Activated CD4-positive, alpha-beta memory T cell treated with anti-CD3 and anti-CD28 coated beads, Interleukin-2, amount 10 ng/mL, durations not matched to agents 7 days and 5 days (primary cell): ENCODE measurements at regions not wholly inside any gene's neighbourhood (a gene's known extent, or its start where the extent isn't known, plus 50 kb on each side); places are given as distances from the start of the nearest gene placed in this dataset.
"Not testable (repeated sequence)": the region's sequence is repeated elsewhere in the genome, so short reads cannot be mapped to it uniquely, and the experiment has no call there.

ENCODE experiments used
- CTCF ChIA-PET: fragments of 350-600 bp; sonication (Branson Sonifier 250); formaldehyde crosslinking; loops from one replicate; lab custom pipeline; 2021; ENCODE audit warnings: antibody characterized with exemption, inconsistent platforms; lab: Charles Lee
- POLR2A ChIA-PET: fragments of 350-600 bp; sonication (Branson Sonifier 250); formaldehyde crosslinking; loops from one replicate; lab custom pipeline; 2021; ENCODE audit warnings: antibody characterized with exemption; lab: Charles Lee
- DNase-seq: peaks from one replicate; pipeline ENCODE4 v3.0.0-alpha.2; 2020
- H3K27ac Mint-ChIP-seq: one replicate; pipeline ENCODE4 v1.8.0; 2021; ENCODE audit warnings: mild to moderate bottlenecking, mixed read lengths
- H3K27me3 Mint-ChIP-seq: one replicate; pipeline ENCODE4 v1.8.0; 2021; ENCODE audit warnings: mixed read lengths
- H3K36me3 Mint-ChIP-seq: one replicate; pipeline ENCODE4 v1.8.0; 2021; ENCODE audit warnings: low read depth, mixed read lengths
- H3K4me1 Mint-ChIP-seq: one replicate; pipeline ENCODE4 v1.8.0; 2021; ENCODE audit warnings: mixed read lengths
- H3K4me3 Mint-ChIP-seq: one replicate; pipeline ENCODE4 v1.8.0; 2021; ENCODE audit warnings: mild to moderate bottlenecking, mixed read lengths
- H3K9me3 Mint-ChIP-seq: one replicate; pipeline ENCODE4 v1.8.0; 2021; ENCODE audit warnings: mixed read lengths

- Mint-ChIP-seq H3K27me3 (peaks cover 20% of the 10 kb centered on the region), H3K4me3 (no peak overlapping the region), H3K36me3 (no peaks in the 10 kb centered on the region), H3K9me3 (no peaks in the 10 kb centered on the region), H3K27ac (no peak overlapping the region), H3K4me1 (peaks cover 6% of the 10 kb centered on the region)
- POLR2A ChIA-PET: no interaction called here
- CTCF ChIA-PET: no interaction called here
- DNase-seq: no peak
Observed at GRCh38 chr2:166381-166780, 97.5 kb downstream of the SH3YL1 start.

- no peaks in the 10 kb centered on the region for H3K9me3 Mint-ChIP-seq
- H3K4me3 Mint-ChIP-seq: no peak overlapping the region
- no peaks in the 10 kb centered on the region for H3K36me3 Mint-ChIP-seq
- H3K27ac Mint-ChIP-seq: no peak overlapping the region
- peaks cover 6% of the 10 kb centered on the region for H3K4me1 Mint-ChIP-seq
- ChIA-PET CTCF (no interaction called here), POLR2A (no interaction called here)
- DNase-seq: no peak
- peaks cover 23% of the 10 kb centered on the region for H3K27me3 Mint-ChIP-seq
Observed at GRCh38 chr2:165530-165929, 98.3 kb downstream of the SH3YL1 start.

GRCh38 chr2:162473-163382, 101.1 kb downstream of the SH3YL1 start:
- Mint-ChIP-seq H3K36me3 (no peaks in the 10 kb centered on the region), H3K4me3 (no peak overlapping the region), H3K4me1 (peaks cover 6% of the 10 kb centered on the region), H3K9me3 (no peaks in the 10 kb centered on the region), H3K27ac (no peak overlapping the region), H3K27me3 (peaks cover 22% of the 10 kb centered on the region)
- ChIA-PET CTCF (no interaction called here), POLR2A (no interaction called here)
- no peak for DNase-seq

GRCh38 chr2:161729-162128, 102.1 kb downstream of the SH3YL1 start:
- Mint-ChIP-seq H3K27me3 (peaks cover 19% of the 10 kb centered on the region), H3K9me3 (no peaks in the 10 kb centered on the region), H3K4me1 (peaks cover 6% of the 10 kb centered on the region), H3K36me3 (no peaks in the 10 kb centered on the region), H3K27ac (no peak overlapping the region), H3K4me3 (no peak overlapping the region)
- no peak for DNase-seq
- ChIA-PET CTCF (no interaction called here), POLR2A (no interaction called here)

GRCh38 chr2:151553-152334, 105.4 kb upstream of the FAM110C start:
- Mint-ChIP-seq H3K27ac (no peak overlapping the region), H3K9me3 (no peaks in the 10 kb centered on the region), H3K27me3 (peaks cover 12% of the 10 kb centered on the region), H3K4me1 (no peaks in the 10 kb centered on the region), H3K36me3 (no peaks in the 10 kb centered on the region), H3K4me3 (no peak overlapping the region)
- ChIA-PET POLR2A (no interaction called here), CTCF (no interaction called here)
- DNase-seq: no peak

- DNase-seq: no peak
- Mint-ChIP-seq H3K9me3 (no peaks in the 10 kb centered on the region), H3K27ac (no peak overlapping the region), H3K4me1 (no peaks in the 10 kb centered on the region), H3K27me3 (peaks cover 19% of the 10 kb centered on the region), H3K4me3 (no peak overlapping the region), H3K36me3 (no peaks in the 10 kb centered on the region)
- ChIA-PET POLR2A (no interaction called here), CTCF (no interaction called here)
Observed at GRCh38 chr2:145407-145806, 99.1 kb upstream of the FAM110C start.

GRCh38 chr2:141611-142010, 95.3 kb upstream of the FAM110C start:
- POLR2A ChIA-PET: no interaction called here
- CTCF ChIA-PET: interaction anchor here (0.7 to 3.1 kb wide), 3 partner anchors 21 to 124 kb away, joined by 3 to 20 read pairs (median 5); no protein-coding TSS in a partner anchor
- no peak overlapping the region for H3K27ac Mint-ChIP-seq
- H3K27me3 Mint-ChIP-seq: peaks cover 29% of the 10 kb centered on the region
- H3K36me3 Mint-ChIP-seq: no peaks in the 10 kb centered on the region
- H3K9me3 Mint-ChIP-seq: no peaks in the 10 kb centered on the region
- no peaks in the 10 kb centered on the region for H3K4me1 Mint-ChIP-seq
- DNase-seq: no peak
- no peak overlapping the region for H3K4me3 Mint-ChIP-seq

- peaks cover 30% of the 10 kb centered on the region for H3K27me3 Mint-ChIP-seq
- no peaks in the 10 kb centered on the region for H3K4me1 Mint-ChIP-seq
- no peak overlapping the region for H3K27ac Mint-ChIP-seq
- no peak for DNase-seq
- H3K9me3 Mint-ChIP-seq: no peaks in the 10 kb centered on the region
- no peak overlapping the region for H3K4me3 Mint-ChIP-seq
- no peaks in the 10 kb centered on the region for H3K36me3 Mint-ChIP-seq
- CTCF ChIA-PET: interaction anchor here (0.9 kb wide), 1 partner anchor 120 kb away, joined by 3 read pairs; no protein-coding TSS in a partner anchor
- POLR2A ChIA-PET: no interaction called here
Observed at GRCh38 chr2:136666-137065, 90.4 kb upstream of the FAM110C start.

- no peaks in the 10 kb centered on the region for H3K36me3 Mint-ChIP-seq
- ChIA-PET CTCF (no interaction called here), POLR2A (no interaction called here)
- DNase-seq: no peak
- H3K27ac Mint-ChIP-seq: no peak overlapping the region
- no peak overlapping the region for H3K4me3 Mint-ChIP-seq
- H3K4me1 Mint-ChIP-seq: no peaks in the 10 kb centered on the region
- peaks cover 23% of the 10 kb centered on the region for H3K27me3 Mint-ChIP-seq
- H3K9me3 Mint-ChIP-seq: no peaks in the 10 kb centered on the region
Observed at GRCh38 chr2:133675-134593, 87.6 kb upstream of the FAM110C start.

GRCh38 chr2:126769-127168, 80.5 kb upstream of the FAM110C start:
- H3K9me3 Mint-ChIP-seq, H3K27ac Mint-ChIP-seq, H3K36me3 Mint-ChIP-seq, POLR2A ChIA-PET, H3K4me3 Mint-ChIP-seq, CTCF ChIA-PET, H3K27me3 Mint-ChIP-seq, DNase-seq, H3K4me1 Mint-ChIP-seq: not testable (repeated sequence)

- Mint-ChIP-seq H3K27me3 (peaks cover 6% of the 10 kb centered on the region), H3K9me3 (no peaks in the 10 kb centered on the region), H3K4me3 (no peak overlapping the region), H3K27ac (no peak overlapping the region), H3K4me1 (no peaks in the 10 kb centered on the region), H3K36me3 (no peaks in the 10 kb centered on the region)
- POLR2A ChIA-PET: no interaction called here
- DNase-seq: no peak
- CTCF ChIA-PET: no interaction called here
Observed at GRCh38 chr2:124241-124880, 78.1 kb upstream of the FAM110C start.

- Mint-ChIP-seq H3K4me1 (no peaks in the 10 kb centered on the region), H3K27ac (no peak overlapping the region), H3K4me3 (no peak overlapping the region), H3K27me3 (peaks cover 3% of the 10 kb centered on the region), H3K9me3 (no peaks in the 10 kb centered on the region), H3K36me3 (no peaks in the 10 kb centered on the region)
- DNase-seq: no peak
- ChIA-PET POLR2A (no interaction called here), CTCF (no interaction called here)
Observed at GRCh38 chr2:116953-117352, 70.6 kb upstream of the FAM110C start.
